GM21717 (cell line): ENCODE measurements at regions not wholly inside any gene's neighbourhood (a gene's known extent, or its start where the extent isn't known, plus 50 kb on each side); places are given as distances from the start of the nearest gene placed in this dataset.
"Not testable (repeated sequence)": the region's sequence is repeated elsewhere in the genome, so short reads cannot be mapped to it uniquely, and the experiment has no call there.

Experiments used
- ATAC-seq: cut with Tn5 transposase; IDR thresholded peaks from one replicate; pipeline ENCODE4 v1.9.1; 2021; ENCODE audit warnings: mild to moderate bottlenecking, moderate library complexity; ENCODE audit not compliant: unreplicated experiment

DNA sequence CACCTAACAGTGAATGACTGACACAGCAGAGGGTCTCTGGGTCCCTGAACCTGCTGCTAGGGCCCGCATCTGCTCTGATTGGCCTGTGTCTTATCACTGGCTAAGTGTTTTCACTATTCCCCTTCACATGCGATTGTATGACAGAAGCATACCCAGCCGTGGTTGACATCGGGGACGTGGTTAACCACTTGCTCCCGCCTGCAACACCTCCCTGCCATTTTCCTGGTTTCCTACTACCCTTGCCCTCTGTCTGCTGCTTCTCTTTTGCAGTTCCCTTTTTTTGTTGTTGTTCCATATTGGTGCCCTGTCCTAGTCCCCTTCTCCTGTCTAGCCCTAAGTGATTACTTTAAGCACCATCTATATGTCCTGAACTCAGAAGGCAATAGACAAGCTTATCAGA, 177.0 kb downstream of the RGS9 start:
- no peak for ATAC-seq

GRCh38 chr17:65312718-65313377, 175.7 kb downstream of the RGS9 start:
- ATAC-seq = no peak

- ATAC-seq = no peak
Measured at GRCh38 chr17:65311261-65311660, 174.1 kb downstream of the RGS9 start.

DNA sequence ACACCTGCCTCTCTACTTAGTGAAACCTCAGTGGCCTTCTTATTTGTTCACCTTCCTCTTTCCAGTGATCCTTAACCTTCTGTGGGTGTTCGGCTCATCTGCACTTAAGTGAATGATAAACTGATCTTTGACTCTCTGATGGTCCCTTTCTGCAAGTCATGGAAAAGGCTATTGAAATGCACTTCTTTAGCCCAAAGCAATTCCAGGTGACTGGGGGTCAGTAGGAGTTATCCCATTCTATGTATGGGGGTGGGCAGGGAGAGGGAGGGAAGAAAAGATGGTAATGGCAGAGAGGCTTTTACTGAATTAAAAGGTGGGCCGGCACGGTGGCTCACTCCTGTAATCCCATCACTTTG, 170.8 kb downstream of the RGS9 start:
- no peak for ATAC-seq

GRCh38 chr17:65307081-65307960, 170.2 kb downstream of the RGS9 start:
- no peak for ATAC-seq

DNA sequence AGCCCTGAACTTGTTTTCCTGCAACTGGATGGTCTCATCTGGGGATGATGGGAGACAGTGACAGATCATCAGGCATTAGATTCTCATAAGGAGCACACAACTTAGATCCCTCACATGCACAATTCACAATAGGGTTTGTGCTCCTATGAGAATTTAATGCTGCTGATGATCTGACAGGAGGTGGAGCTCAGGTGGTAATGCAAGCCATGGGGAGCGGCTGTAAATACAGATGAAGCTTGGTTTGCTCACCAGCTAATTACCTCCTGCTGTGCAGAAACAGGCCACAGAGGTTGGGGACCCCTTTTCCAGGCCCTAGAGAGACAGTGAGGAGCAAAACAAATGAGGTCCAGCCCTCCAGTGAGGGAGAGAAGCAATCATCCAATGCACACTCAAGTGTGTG, 168.6 kb downstream of the RGS9 start:
- ATAC-seq = no peak

- ATAC-seq = no peak
Measured at GRCh38 chr17:65305116-65305515, 167.9 kb downstream of the RGS9 start.

DNA sequence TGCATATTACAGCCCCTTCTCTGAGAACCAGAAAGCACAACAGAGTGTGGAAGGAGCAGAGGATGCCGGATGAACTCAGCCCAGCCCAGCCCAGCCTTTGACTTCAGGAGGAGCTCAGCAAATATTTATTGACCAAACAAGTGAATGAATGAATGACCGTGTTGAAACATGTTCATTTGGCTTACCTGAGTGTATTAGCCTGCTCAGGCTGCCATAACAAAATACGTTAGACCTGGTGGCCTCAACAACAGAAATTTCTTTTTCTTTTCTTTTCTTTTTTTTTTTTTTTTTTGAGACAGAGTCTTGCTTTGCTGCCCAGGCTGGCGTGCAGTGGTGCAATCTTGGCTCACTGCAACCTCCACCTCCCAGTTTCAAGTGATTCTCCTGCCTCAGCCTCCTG, 164.7 kb downstream of the RGS9 start:
- ATAC-seq = not testable (repeated sequence)

- ATAC-seq = no peak
Measured at GRCh38 chr17:65301184-65301583, 164.0 kb downstream of the RGS9 start.

DNA sequence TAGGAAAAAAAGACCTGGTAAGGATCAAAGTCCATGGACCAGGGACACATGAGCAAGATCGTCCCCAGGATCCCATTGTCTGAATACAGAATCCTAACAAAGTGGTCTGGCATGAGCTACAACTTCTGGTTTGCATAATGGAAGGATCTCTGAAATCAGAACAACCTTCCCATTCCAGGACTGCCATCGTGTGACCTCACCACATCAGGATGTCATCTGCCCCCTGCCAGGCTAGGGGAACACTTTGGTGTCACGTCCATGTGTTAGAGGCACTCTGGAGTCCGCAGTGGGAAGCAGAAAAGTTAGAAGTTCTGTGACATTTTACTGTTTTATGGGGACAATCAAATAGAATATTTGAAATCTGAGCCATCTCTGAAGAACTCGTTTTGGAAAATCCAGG, 160.7 kb downstream of the RGS9 start:
- ATAC-seq = no peak

GRCh38 chr17:65297384-65297783, 160.2 kb downstream of the RGS9 start:
- ATAC-seq = no peak

GRCh38 chr17:65294181-65294719, 157.1 kb downstream of the RGS9 start:
- peak; percentile 63 for ATAC-seq

DNA sequence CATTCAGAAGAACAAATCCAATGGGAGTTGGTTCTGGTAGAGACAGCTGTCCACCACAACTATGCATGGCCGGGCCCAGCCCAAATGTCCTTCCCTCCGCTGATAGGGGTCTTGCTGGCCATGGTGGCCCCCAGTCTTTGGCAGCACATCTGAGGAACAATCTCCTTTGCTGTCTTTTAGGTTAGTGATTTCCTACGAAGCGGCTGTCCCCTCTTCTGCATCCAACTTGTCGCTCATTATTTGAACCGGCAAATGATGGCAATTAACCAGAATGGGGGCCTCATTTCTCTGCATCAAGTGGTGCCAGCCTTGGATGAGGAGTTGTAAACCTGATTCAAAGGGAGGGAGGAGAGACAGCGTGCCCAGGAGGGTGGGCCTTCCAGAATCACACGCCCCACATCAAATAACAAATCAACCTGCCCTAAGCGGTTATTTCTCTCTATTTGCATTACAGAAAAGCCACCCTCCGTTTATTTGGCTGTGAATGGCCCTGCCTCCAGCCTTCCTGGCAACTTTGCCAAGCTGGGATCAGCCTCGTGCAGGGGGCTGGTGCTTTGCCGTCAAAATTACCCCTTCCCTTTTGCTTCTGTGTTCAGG, 156.5 kb downstream of the RGS9 start:
- ATAC-seq = no peak

DNA sequence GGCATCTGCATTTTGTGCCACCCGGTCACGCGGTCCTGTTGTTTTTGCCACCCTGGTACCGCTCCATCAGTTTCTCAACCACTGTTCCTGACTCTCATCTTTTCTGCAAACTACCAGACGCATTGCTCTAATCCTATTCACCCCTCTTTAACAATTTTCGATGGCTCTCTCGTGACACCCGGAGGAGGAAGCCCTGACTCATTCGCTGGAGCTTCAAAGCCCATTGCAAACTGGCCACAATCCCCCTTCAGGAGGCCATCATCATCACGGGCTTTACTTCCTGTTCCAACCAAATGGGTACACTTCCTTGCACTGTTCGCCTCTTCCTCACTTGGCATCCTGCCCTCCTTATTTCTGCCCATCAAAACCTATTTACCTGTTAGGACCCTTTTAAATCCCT, 155.3 kb downstream of the RGS9 start:
- ATAC-seq = no peak

GRCh38 chr17:65291301-65291700, 154.1 kb downstream of the RGS9 start:
- not testable (repeated sequence) for ATAC-seq

- no peak for ATAC-seq
Measured at GRCh38 chr17:65290616-65291015, 153.4 kb downstream of the RGS9 start.

DNA sequence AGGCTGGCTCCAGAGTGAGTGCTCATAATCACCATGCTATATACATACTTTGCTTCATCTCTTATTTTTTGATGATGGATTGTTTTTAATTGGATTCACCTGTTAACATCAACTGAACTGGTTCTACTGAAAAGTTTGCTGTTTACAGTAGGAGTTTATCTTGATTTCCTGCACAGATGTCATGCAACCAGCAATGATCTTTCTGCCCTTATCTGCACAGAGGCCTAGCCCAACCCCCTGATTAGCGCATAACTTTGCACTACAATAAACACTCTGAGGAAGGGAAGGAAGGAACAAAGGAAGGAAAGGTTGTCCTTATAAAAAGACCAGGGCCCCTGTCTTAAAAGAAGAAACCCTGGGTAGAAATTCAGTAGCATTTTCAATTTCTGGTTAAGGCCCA, 152.9 kb downstream of the RGS9 start:
- no peak for ATAC-seq

DNA sequence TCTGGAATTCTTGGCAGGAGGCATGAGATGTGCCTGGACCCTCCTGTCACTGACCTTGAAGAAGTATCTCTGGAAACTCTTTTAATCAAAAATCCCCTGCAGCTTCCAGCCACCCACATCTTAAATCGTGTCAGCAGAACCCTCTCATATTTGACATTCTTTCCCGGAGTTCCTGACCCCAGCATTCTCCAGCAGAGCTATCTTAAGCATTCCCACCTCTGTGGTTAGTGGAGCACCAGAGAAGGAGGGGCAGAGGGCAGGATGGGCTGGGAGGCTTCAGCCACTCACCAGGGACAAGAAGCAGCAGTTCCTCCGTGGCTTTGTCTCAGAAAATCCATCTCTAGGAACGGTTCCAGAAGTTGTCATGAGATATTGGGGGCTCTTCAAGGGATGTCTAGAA, 149.9 kb downstream of the RGS9 start:
- no peak for ATAC-seq

GRCh38 chr17:65283704-65284103, 146.5 kb downstream of the RGS9 start:
- ATAC-seq = no peak

GRCh38 chr17:65279456-65279855, 142.3 kb downstream of the RGS9 start:
- no peak for ATAC-seq

- no peak for ATAC-seq
Measured at GRCh38 chr17:65278820-65279184, 141.6 kb downstream of the RGS9 start.
